Liver (tissue), 7 donors: ENCODE measurements at regions not wholly inside any gene's neighbourhood (a gene's known extent, or its start where the extent isn't known, plus 50 kb on each side); places are given as distances from the start of the nearest gene placed in this dataset.

Experiments used
- DNase-seq: peaks from one replicate; pipeline ENCODE4 v3.0.0-alpha.2; 2017; ENCODE audit warnings: low spot score
- H3K27ac ChIP-seq, 2 donors: one replicate each; pipeline ENCODE4 v1.7.0; 2013; ENCODE audit warnings: inconsistent platforms in 2 of 2, low read length in 2 of 2, control low read depth in 1 of 2, low read depth in 1 of 2, mild to moderate bottlenecking in 1 of 2
- H3K27me3 ChIP-seq, 4 donors: one replicate each; pipeline versions ENCODE4 v1.6.1 to v1.7.0; 2013; ENCODE audit warnings: low read length in 3 of 4, inconsistent platforms in 1 of 4, mild to moderate bottlenecking in 1 of 4, moderate library complexity in 1 of 4; ENCODE audit not compliant: control insufficient read depth in 4 of 4, insufficient read depth in 4 of 4
- H3K36me3 ChIP-seq, 4 donors: one replicate each; pipeline versions ENCODE4 v1.6.1 to v1.7.0; 2013; ENCODE audit warnings: low read length in 3 of 4, mild to moderate bottlenecking in 3 of 4, low read depth in 1 of 4, moderate library complexity in 1 of 4; ENCODE audit not compliant: control insufficient read depth in 4 of 4, insufficient read depth in 3 of 4
- H3K4me1 ChIP-seq, 4 donors: one replicate each; pipeline versions ENCODE4 v1.6.1 to v1.7.0; 2013; ENCODE audit warnings: low read length in 3 of 4, mild to moderate bottlenecking in 3 of 4, moderate library complexity in 1 of 4; ENCODE audit not compliant: control insufficient read depth in 4 of 4, insufficient read depth in 4 of 4
- H3K4me3 ChIP-seq, 3 donors: one replicate each; pipeline versions ENCODE4 v1.6.1 to v1.7.0; 2013; ENCODE audit warnings: low read length in 3 of 3, control low read depth in 1 of 3, low read depth in 1 of 3, mild to moderate bottlenecking in 1 of 3
- H3K9ac ChIP-seq, 2 donors: one replicate each; pipeline ENCODE4 v1.7.0; 2013; ENCODE audit warnings: low read length in 2 of 2, mild to moderate bottlenecking in 2 of 2, moderate library complexity in 2 of 2, control low read depth in 1 of 2, low read depth in 1 of 2
- H3K9me3 ChIP-seq, 4 donors: one replicate each; pipeline versions ENCODE4 v1.6.1 to v1.7.0; 2013; ENCODE audit warnings: low read length in 3 of 4; ENCODE audit not compliant: control insufficient read depth in 4 of 4
- EGR1 ChIP-seq, 2 donors: IDR thresholded peaks; 2 replicates each; pipeline ENCODE4 v1.6.1; 2016 to 2018; ENCODE audit warnings: antibody characterized with exemption in 2 of 2, low read depth in 2 of 2
- FOXA1 ChIP-seq: IDR thresholded peaks from 2 replicates; pipeline ENCODE4 v1.6.1; 2016; ENCODE audit warnings: antibody characterized with exemption
- FOXA2 ChIP-seq: IDR thresholded peaks from 2 replicates; pipeline ENCODE4 v1.6.1; 2016; ENCODE audit warnings: antibody characterized with exemption
- GABPA ChIP-seq, 2 donors: IDR thresholded peaks in 1 of 2; conservative IDR thresholded peaks in 1 of 2; 2 replicates each; pipeline ENCODE4 v1.6.1; 2016; ENCODE audit warnings: antibody characterized with exemption in 2 of 2, mild to moderate bottlenecking in 1 of 2, moderate library complexity in 1 of 2
- HNF4A ChIP-seq, 2 donors: conservative IDR thresholded peaks; 2 replicates each; pipeline ENCODE4 v1.6.1; 2016; ENCODE audit warnings: antibody characterized with exemption in 2 of 2, mild to moderate bottlenecking in 2 of 2
- HNF4G ChIP-seq: IDR thresholded peaks from 2 replicates; pipeline ENCODE4 v1.6.1; 2016; ENCODE audit warnings: antibody characterized with exemption
- JUND ChIP-seq, 2 donors: IDR thresholded peaks; 2 replicates each; pipeline ENCODE4 v1.6.1; 2016; ENCODE audit warnings: antibody characterized with exemption in 2 of 2
- NR2F2 ChIP-seq: IDR thresholded peaks from 2 replicates; pipeline ENCODE4 v1.6.1; 2016; ENCODE audit warnings: antibody characterized with exemption
- RAD21 ChIP-seq, 2 donors: IDR thresholded peaks; 2 replicates each; pipeline ENCODE4 v1.6.1; 2016; ENCODE audit warnings: antibody characterized with exemption in 2 of 2, mild to moderate bottlenecking in 2 of 2
- RXRA ChIP-seq, 2 donors: IDR thresholded peaks; 2 replicates each; pipeline ENCODE4 v1.6.1; 2017 to 2018; ENCODE audit warnings: antibody characterized with exemption in 2 of 2, mild to moderate bottlenecking in 1 of 2
- SP1 ChIP-seq: IDR thresholded peaks from 2 replicates; pipeline ENCODE4 v1.6.1; 2018; ENCODE audit warnings: antibody characterized with exemption, mild to moderate bottlenecking
- TAF1 ChIP-seq: conservative IDR thresholded peaks from 2 replicates; pipeline ENCODE4 v1.6.1; 2016; ENCODE audit warnings: antibody characterized with exemption, mild to moderate bottlenecking
- YY1 ChIP-seq: IDR thresholded peaks from 2 replicates; pipeline ENCODE4 v1.6.1; 2016; ENCODE audit warnings: antibody characterized with exemption, mild to moderate bottlenecking
- TF ChIP-seq, protein P1 (sequence below): IDR thresholded peaks from 2 replicates; pipeline ENCODE4 v1.6.1; 2016; ENCODE audit warnings: antibody characterized with exemption
- TF ChIP-seq, protein P2 (sequence below): IDR thresholded peaks from 2 replicates; pipeline ENCODE4 v1.6.1; 2016; ENCODE audit warnings: antibody characterized with exemption
- TF ChIP-seq, protein P3 (sequence below): IDR thresholded peaks from 2 replicates; pipeline ENCODE4 v1.6.1; 2016; ENCODE audit warnings: antibody characterized with exemption, mild to moderate bottlenecking
- TF ChIP-seq, protein P4 (sequence below): fragments of 150-350 bp; IDR thresholded peaks from 2 replicates; pipeline ENCODE4 v1.5.1; 2017; ENCODE audit warnings: improper control_type of control experiment, low read depth, low read length; ENCODE audit not compliant: missing input control
- TF ChIP-seq, protein P5 (sequence below): IDR thresholded peaks from 2 replicates; pipeline ENCODE4 v1.6.1; 2016; ENCODE audit warnings: antibody characterized with exemption
- donor health status: healthy.
- donor health status: healthy.
- donor health status: healthy.
- donor health status: healthy.

DNA sequence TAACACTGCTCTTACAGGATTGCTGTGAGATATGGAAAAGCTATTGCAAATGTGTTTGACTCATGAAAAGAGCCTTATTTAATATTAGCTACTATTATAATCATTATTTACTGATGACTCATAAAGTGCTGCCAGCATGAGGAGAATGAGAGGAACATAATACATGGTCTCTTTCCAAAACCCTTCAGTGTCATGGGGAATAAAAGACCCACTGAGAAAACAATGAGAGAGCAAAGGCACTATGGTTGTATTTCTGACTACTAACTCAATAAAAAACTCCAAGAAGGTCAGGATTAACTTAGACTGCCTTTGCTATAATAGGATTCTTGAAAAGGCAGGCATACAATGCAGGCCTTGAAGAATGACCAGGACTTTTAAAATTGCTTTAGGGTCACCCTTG, 633.5 kb downstream of the DTWD2 start:
- no peak overlapping the region for H3K9ac ChIP-seq

DNA sequence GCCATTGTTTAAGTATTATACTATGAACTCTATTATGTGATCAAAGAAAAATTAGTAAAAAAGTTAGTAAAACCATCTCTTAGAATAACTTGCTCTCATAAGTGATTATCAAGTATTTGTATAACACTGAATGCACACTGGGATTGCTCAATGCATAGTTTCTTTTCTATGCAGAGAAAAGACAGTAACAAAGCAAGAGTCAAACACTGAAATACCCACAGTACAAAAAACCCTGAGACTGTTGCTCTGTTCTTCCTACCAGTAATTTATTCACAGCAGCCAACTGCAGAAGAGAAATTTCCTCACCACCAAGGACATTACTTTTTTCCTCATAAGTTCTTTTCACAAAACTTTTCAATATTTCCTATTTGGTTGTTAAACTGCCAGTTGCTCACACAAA, 634.4 kb downstream of the DTWD2 start:
- Histone ChIP-seq H3K4me1 (no peaks in the 10 kb centered on the region), H3K27ac (no peak overlapping the region), H3K27me3 (no peaks in the 10 kb centered on the region), H3K9me3 (peaks cover 0 to 3% (median 0%) of the 10 kb centered on the region in 4 donors), H3K9ac (no peak overlapping the region), H3K4me3 (no peak overlapping the region), H3K36me3 (no peaks in the 10 kb centered on the region)
- no peak for TF ChIP-seq FOXA2
- TF ChIP-seq, protein P1, sequence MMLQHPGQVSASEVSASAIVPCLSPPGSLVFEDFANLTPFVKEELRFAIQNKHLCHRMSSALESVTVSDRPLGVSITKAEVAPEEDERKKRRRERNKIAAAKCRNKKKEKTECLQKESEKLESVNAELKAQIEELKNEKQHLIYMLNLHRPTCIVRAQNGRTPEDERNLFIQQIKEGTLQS: no peak
- TF ChIP-seq, protein P2, sequence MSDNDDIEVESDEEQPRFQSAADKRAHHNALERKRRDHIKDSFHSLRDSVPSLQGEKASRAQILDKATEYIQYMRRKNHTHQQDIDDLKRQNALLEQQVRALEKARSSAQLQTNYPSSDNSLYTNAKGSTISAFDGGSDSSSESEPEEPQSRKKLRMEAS: no peak
- TF ChIP-seq EGR1 (IDR thresholded peaks at IDR 0.05; ENCODE audit: low read depth in 2 of 2): no peak
- TF ChIP-seq SP1: no peak
- no peak for TF ChIP-seq HNF4G
- TF ChIP-seq, protein P3, sequence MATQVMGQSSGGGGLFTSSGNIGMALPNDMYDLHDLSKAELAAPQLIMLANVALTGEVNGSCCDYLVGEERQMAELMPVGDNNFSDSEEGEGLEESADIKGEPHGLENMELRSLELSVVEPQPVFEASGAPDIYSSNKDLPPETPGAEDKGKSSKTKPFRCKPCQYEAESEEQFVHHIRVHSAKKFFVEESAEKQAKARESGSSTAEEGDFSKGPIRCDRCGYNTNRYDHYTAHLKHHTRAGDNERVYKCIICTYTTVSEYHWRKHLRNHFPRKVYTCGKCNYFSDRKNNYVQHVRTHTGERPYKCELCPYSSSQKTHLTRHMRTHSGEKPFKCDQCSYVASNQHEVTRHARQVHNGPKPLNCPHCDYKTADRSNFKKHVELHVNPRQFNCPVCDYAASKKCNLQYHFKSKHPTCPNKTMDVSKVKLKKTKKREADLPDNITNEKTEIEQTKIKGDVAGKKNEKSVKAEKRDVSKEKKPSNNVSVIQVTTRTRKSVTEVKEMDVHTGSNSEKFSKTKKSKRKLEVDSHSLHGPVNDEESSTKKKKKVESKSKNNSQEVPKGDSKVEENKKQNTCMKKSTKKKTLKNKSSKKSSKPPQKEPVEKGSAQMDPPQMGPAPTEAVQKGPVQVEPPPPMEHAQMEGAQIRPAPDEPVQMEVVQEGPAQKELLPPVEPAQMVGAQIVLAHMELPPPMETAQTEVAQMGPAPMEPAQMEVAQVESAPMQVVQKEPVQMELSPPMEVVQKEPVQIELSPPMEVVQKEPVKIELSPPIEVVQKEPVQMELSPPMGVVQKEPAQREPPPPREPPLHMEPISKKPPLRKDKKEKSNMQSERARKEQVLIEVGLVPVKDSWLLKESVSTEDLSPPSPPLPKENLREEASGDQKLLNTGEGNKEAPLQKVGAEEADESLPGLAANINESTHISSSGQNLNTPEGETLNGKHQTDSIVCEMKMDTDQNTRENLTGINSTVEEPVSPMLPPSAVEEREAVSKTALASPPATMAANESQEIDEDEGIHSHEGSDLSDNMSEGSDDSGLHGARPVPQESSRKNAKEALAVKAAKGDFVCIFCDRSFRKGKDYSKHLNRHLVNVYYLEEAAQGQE: no peak
- no peak for TF ChIP-seq YY1
- no peak for TF ChIP-seq TAF1
- TF ChIP-seq, protein P4, sequence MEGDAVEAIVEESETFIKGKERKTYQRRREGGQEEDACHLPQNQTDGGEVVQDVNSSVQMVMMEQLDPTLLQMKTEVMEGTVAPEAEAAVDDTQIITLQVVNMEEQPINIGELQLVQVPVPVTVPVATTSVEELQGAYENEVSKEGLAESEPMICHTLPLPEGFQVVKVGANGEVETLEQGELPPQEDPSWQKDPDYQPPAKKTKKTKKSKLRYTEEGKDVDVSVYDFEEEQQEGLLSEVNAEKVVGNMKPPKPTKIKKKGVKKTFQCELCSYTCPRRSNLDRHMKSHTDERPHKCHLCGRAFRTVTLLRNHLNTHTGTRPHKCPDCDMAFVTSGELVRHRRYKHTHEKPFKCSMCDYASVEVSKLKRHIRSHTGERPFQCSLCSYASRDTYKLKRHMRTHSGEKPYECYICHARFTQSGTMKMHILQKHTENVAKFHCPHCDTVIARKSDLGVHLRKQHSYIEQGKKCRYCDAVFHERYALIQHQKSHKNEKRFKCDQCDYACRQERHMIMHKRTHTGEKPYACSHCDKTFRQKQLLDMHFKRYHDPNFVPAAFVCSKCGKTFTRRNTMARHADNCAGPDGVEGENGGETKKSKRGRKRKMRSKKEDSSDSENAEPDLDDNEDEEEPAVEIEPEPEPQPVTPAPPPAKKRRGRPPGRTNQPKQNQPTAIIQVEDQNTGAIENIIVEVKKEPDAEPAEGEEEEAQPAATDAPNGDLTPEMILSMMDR: no peak
- TF ChIP-seq, protein P5, sequence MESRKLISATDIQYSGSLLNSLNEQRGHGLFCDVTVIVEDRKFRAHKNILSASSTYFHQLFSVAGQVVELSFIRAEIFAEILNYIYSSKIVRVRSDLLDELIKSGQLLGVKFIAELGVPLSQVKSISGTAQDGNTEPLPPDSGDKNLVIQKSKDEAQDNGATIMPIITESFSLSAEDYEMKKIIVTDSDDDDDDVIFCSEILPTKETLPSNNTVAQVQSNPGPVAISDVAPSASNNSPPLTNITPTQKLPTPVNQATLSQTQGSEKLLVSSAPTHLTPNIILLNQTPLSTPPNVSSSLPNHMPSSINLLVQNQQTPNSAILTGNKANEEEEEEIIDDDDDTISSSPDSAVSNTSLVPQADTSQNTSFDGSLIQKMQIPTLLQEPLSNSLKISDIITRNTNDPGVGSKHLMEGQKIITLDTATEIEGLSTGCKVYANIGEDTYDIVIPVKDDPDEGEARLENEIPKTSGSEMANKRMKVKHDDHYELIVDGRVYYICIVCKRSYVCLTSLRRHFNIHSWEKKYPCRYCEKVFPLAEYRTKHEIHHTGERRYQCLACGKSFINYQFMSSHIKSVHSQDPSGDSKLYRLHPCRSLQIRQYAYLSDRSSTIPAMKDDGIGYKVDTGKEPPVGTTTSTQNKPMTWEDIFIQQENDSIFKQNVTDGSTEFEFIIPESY: no peak
- TF ChIP-seq NR2F2: no peak
- no peak for TF ChIP-seq RXRA (IDR thresholded peaks at IDR 0.05)
- no peak for TF ChIP-seq GABPA (IDR thresholded peaks at IDR 0.05 in 1 of 2, conservative IDR thresholded peaks at IDR 0.05 in 1 of 2)
- TF ChIP-seq RAD21 (IDR thresholded peaks at IDR 0.05): no peak
- TF ChIP-seq JUND (IDR thresholded peaks at IDR 0.05): no peak
- TF ChIP-seq FOXA1: no peak
- TF ChIP-seq HNF4A (conservative IDR thresholded peaks at IDR 0.05): no peak
- DNase-seq: no peak

More for the DNA sequence above, 633.5 kb downstream of the DTWD2 start:
- no peaks in the 10 kb centered on the region for H3K4me1 ChIP-seq
- no peak overlapping the region for H3K4me3 ChIP-seq
- DNase-seq: no peak
- no peaks in the 10 kb centered on the region for H3K36me3 ChIP-seq
- H3K27me3 ChIP-seq: no peaks in the 10 kb centered on the region
- TF ChIP-seq HNF4G (no peak), FOXA2 (no peak), RAD21 (IDR thresholded peaks at IDR 0.05) (no peak), JUND (IDR thresholded peaks at IDR 0.05) (no peak), RXRA (IDR thresholded peaks at IDR 0.05) (no peak)
- TF ChIP-seq, protein P4: no peak
- H3K9me3 ChIP-seq: peaks cover 0 to 3% (median 0%) of the 10 kb centered on the region in 4 donors
- no peak overlapping the region for H3K27ac ChIP-seq
